ENCODE measurements at regions not wholly inside any gene's neighbourhood (a gene's known extent, or its start where the extent isn't known, plus 50 kb on each side); places are given as distances from the start of the nearest gene placed in this dataset.

DNA sequence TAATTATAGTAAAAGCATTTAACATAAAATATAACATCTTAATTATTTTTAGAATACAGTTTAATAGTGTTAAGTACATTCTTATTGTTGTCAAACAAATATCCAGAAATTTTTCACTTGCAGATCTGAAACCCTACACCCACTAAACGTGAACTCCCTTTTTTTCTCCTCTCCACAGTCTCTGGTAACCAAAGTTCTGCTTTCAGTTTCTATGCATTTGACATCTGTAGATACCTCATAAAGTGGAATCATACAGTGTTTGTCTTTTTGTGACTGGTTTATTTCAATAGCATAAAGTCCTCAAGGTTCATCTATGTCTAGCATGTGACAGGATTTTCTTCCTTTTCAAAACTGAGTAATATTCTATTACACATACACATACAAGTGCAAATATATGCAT lies 286.3 kb downstream of the BTBD3 start:
- Histone ChIP-seq H3K36me3 (ENCODE audit: insufficient read depth, low read length) (no peaks in the 10 kb centered on the region), H3K4me3 (ENCODE audit: low read depth, low read length, poor library complexity, severe bottlenecking) (no peak overlapping the region), H3K4me1 (ENCODE audit: insufficient read depth, low read length, severe bottlenecking) (no peaks in the 10 kb centered on the region), H3K9ac (ENCODE audit: low read length) (no peak overlapping the region), H2AFZ (ENCODE audit: low read length) (no peak overlapping the region), H3K9me3 (ENCODE audit: low read length) (no peaks in the 10 kb centered on the region), H3F3A (ENCODE audit: insufficient read depth, low read length) (no peaks in the 10 kb centered on the region), H3K79me2 (ENCODE audit: insufficient read depth, low read length) (no peaks in the 10 kb centered on the region), H3K27ac (ENCODE audit: low read depth, low read length, poor library complexity, severe bottlenecking) (no peak overlapping the region), H3K27me3 (ENCODE audit: insufficient read depth, low read length) (no peaks in the 10 kb centered on the region), H3K4me2 (ENCODE audit: low read length) (no peak overlapping the region), H4K20me1 (ENCODE audit: insufficient read depth, low read length) (no peaks in the 10 kb centered on the region), H3K9me2 (ENCODE audit: low read depth, low read length) (no peaks in the 10 kb centered on the region)
- TF ChIP-seq, protein P1, sequence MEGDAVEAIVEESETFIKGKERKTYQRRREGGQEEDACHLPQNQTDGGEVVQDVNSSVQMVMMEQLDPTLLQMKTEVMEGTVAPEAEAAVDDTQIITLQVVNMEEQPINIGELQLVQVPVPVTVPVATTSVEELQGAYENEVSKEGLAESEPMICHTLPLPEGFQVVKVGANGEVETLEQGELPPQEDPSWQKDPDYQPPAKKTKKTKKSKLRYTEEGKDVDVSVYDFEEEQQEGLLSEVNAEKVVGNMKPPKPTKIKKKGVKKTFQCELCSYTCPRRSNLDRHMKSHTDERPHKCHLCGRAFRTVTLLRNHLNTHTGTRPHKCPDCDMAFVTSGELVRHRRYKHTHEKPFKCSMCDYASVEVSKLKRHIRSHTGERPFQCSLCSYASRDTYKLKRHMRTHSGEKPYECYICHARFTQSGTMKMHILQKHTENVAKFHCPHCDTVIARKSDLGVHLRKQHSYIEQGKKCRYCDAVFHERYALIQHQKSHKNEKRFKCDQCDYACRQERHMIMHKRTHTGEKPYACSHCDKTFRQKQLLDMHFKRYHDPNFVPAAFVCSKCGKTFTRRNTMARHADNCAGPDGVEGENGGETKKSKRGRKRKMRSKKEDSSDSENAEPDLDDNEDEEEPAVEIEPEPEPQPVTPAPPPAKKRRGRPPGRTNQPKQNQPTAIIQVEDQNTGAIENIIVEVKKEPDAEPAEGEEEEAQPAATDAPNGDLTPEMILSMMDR (IDR thresholded peaks at IDR 0.05; ENCODE audit: low read length), result no peak
- no peak for TF ChIP-seq EZH2 (IDR thresholded peaks at IDR 0.05; ENCODE audit: borderline replicate concordance, low read length)

DNA sequence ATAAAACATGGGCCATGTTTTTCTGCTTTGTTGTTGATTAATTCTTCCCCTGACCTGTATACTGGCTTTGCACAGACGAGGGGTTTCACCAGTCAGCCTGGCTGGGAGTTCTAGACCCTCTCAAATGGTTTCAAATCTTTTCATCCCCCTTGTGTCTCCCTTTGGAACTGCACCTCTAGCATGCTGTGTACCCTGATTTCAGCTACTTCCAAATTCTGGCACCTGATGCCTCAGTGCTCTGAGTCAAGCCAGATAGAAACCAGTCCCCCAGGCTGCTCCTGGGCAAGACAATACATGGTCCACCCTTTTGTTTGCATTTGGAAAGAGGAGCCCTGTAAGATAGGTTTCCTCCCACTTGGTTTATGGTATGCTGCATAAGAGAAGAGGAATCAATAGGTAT lies 290.2 kb downstream of the BTBD3 start:
- Histone ChIP-seq H3K36me3 (ENCODE audit: insufficient read depth, low read length) (no peaks in the 10 kb centered on the region), H3F3A (ENCODE audit: insufficient read depth, low read length) (no peaks in the 10 kb centered on the region), H3K9me3 (ENCODE audit: low read length) (no peaks in the 10 kb centered on the region), H3K27me3 (ENCODE audit: insufficient read depth, low read length) (no peaks in the 10 kb centered on the region), H3K4me2 (ENCODE audit: low read length) (no peak overlapping the region), H3K4me1 (ENCODE audit: insufficient read depth, low read length, severe bottlenecking) (no peaks in the 10 kb centered on the region), H2AFZ (ENCODE audit: low read length) (no peak overlapping the region), H3K27ac (ENCODE audit: low read depth, low read length, poor library complexity, severe bottlenecking) (no peak overlapping the region), H3K79me2 (ENCODE audit: insufficient read depth, low read length) (no peaks in the 10 kb centered on the region), H3K9me2 (ENCODE audit: low read depth, low read length) (no peaks in the 10 kb centered on the region), H3K4me3 (ENCODE audit: low read depth, low read length, poor library complexity, severe bottlenecking) (no peak overlapping the region), H3K9ac (ENCODE audit: low read length) (no peak overlapping the region), H4K20me1 (ENCODE audit: insufficient read depth, low read length) (no peaks in the 10 kb centered on the region)
- no peak for TF ChIP-seq EZH2 (IDR thresholded peaks at IDR 0.05; ENCODE audit: borderline replicate concordance, low read length)
- TF ChIP-seq, protein P1 (IDR thresholded peaks at IDR 0.05; ENCODE audit: low read length), result peak; percentile 53

- no peaks in the 10 kb centered on the region for H3F3A ChIP-seq (ENCODE audit: insufficient read depth, low read length)
- H3K27ac ChIP-seq (ENCODE audit: low read depth, low read length, poor library complexity, severe bottlenecking), result no peak overlapping the region
- H3K4me1 ChIP-seq (ENCODE audit: insufficient read depth, low read length, severe bottlenecking), result no peaks in the 10 kb centered on the region
- no peak overlapping the region for H3K4me2 ChIP-seq (ENCODE audit: low read length)
- H3K4me3 ChIP-seq (ENCODE audit: low read depth, low read length, poor library complexity, severe bottlenecking), result no peak overlapping the region
- H3K79me2 ChIP-seq (ENCODE audit: insufficient read depth, low read length), result no peaks in the 10 kb centered on the region
- no peaks in the 10 kb centered on the region for H3K27me3 ChIP-seq (ENCODE audit: insufficient read depth, low read length)
- H2AFZ ChIP-seq (ENCODE audit: low read length), result no peak overlapping the region
- H3K36me3 ChIP-seq (ENCODE audit: insufficient read depth, low read length), result no peaks in the 10 kb centered on the region
- H3K9me3 ChIP-seq (ENCODE audit: low read length), result no peaks in the 10 kb centered on the region
- H4K20me1 ChIP-seq (ENCODE audit: insufficient read depth, low read length), result no peaks in the 10 kb centered on the region
- TF ChIP-seq, protein P1 (IDR thresholded peaks at IDR 0.05; ENCODE audit: low read length), result no peak
- TF ChIP-seq EZH2 (IDR thresholded peaks at IDR 0.05; ENCODE audit: borderline replicate concordance, low read length), result no peak
- H3K9ac ChIP-seq (ENCODE audit: low read length), result no peak overlapping the region
- no peaks in the 10 kb centered on the region for H3K9me2 ChIP-seq (ENCODE audit: low read depth, low read length)
Observed at GRCh38 chr20:12210591-12210990, 292.9 kb downstream of the BTBD3 start.
